ENCODE measurements at regions not wholly inside any gene's neighbourhood (a gene's known extent, or its start where the extent isn't known, plus 50 kb on each side); places are given as distances from the start of the nearest gene placed in this dataset.

GRCh38 chrX:42021058-42021457, 97.7 kb upstream of the CASK start:
- TF ChIP-seq HDGF (IDR thresholded peaks at IDR 0.05; ENCODE audit: borderline replicate concordance) (no peak), FOXM1 (IDR thresholded peaks at IDR 0.05; ENCODE audit: borderline replicate concordance) (no peak), TARDBP (IDR thresholded peaks at IDR 0.05) (no peak), CTBP1 (IDR thresholded peaks at IDR 0.05; ENCODE audit: borderline replicate concordance) (no peak), BHLHE40 (IDR thresholded peaks at IDR 0.05; ENCODE audit: borderline replicate concordance) (no peak), FOXA1 (IDR thresholded peaks at IDR 0.05) (no peak), ARNT (IDR thresholded peaks at IDR 0.05) (no peak), ZNF384 (IDR thresholded peaks at IDR 0.05) (no peak), NFRKB (IDR thresholded peaks at IDR 0.05) (no peak), PKNOX1 (IDR thresholded peaks at IDR 0.05) (no peak), ELF4 (IDR thresholded peaks at IDR 0.05) (no peak), FOXK2 (IDR thresholded peaks at IDR 0.05) (no peak), SP1 (IDR thresholded peaks at IDR 0.05) (no peak), SUZ12 (IDR thresholded peaks at IDR 0.05) (no peak)

Measured in HEK293T (cell line).